Rectal smooth muscle tissue (tissue), 1 donor: ENCODE measurements at regions not wholly inside any gene's neighbourhood (a gene's known extent, or its start where the extent isn't known, plus 50 kb on each side); places are given as distances from the start of the nearest gene placed in this dataset.

ENCODE experiments used
- H3K27ac ChIP-seq: one replicate; pipeline ENCODE4 v1.7.0; 2013; ENCODE audit warnings: low read depth, low read length, inconsistent platforms
- H3K27me3 ChIP-seq: one replicate; pipeline ENCODE4 v1.7.0; 2013; ENCODE audit warnings: low read length; ENCODE audit not compliant: control insufficient read depth, insufficient read depth
- H3K36me3 ChIP-seq: one replicate; pipeline ENCODE4 v1.7.0; 2013; ENCODE audit warnings: low read length; ENCODE audit not compliant: control insufficient read depth, insufficient read depth
- H3K4me1 ChIP-seq: one replicate; pipeline ENCODE4 v1.7.0; 2013; ENCODE audit warnings: low read length; ENCODE audit not compliant: control insufficient read depth, insufficient read depth
- H3K4me3 ChIP-seq: one replicate; pipeline ENCODE4 v1.7.0; 2013; ENCODE audit warnings: low read length
- H3K9ac ChIP-seq: one replicate; pipeline ENCODE4 v1.7.0; 2013; ENCODE audit warnings: low read length

DNA sequence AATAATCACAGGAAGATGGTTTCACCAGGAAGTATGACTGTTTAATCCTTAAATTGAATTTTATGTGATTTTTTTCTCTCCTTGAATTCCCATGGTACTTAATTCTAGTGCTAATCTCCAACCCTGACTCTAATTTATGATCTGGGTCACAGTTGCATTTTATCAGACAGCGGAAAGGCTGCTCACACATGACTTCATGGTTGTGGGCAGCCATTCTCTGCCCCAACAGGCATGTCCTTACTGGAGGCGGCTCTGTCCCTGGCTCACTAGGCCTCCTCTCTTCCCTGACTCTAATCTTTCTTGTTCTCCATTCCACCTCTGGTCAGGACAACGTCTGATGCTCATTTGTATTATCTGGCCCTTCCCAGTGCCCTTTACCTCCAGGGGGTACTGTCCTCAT, 184.4 kb downstream of the CHST1 start:
- no peak overlapping the region for H3K9ac ChIP-seq
- H3K4me3 ChIP-seq, result no peak overlapping the region
- H3K27me3 ChIP-seq, result peaks cover 6% of the 10 kb centered on the region
- H3K27ac ChIP-seq, result no peak overlapping the region
- no peaks in the 10 kb centered on the region for H3K36me3 ChIP-seq
- H3K4me1 ChIP-seq, result no peaks in the 10 kb centered on the region

DNA sequence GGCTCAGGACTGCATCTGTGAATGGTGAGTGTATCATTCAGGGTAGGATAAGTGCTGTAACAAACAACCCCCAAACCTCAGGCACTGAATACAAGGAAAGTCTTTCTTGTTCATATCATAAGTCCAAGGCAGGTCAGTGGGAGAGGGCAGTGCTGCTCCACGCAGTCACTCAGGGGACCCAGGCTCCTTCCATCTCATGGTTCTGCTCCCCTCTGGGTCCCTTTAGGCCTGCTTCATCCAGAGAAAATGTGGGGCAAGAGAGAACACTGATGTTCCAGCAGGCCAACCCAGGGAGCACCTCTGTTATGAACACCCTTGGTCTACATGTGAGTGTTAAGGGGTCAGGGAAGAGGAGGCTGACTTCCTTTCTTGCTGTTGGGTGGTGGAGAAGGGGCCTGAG, 187.8 kb downstream of the CHST1 start:
- Histone ChIP-seq H3K27me3 (no peaks in the 10 kb centered on the region), H3K36me3 (no peaks in the 10 kb centered on the region), H3K4me1 (no peaks in the 10 kb centered on the region), H3K9ac (no peak overlapping the region), H3K27ac (no peak overlapping the region), H3K4me3 (no peak overlapping the region)

DNA sequence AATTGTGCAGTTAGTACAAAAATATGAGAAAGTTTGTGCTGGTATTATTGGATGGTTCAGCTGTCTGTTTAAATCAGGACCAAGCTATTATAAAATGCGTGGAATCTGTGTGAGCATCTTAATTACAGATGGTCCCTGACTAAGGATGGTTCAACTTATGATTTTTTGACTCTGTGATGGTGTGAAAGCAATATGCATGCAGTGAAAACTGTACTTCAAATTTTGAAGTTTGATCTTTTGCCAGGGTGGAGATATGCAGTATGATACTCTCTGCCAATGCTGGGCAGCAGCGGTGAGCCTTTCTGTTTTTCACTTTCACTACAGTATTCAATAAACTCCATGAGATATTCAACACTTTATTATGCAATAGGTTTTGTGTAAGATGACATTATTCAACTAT, 189.3 kb downstream of the CHST1 start:
- H3K4me1 ChIP-seq, result no peaks in the 10 kb centered on the region
- H3K36me3 ChIP-seq, result no peaks in the 10 kb centered on the region
- H3K9ac ChIP-seq, result no peak overlapping the region
- H3K4me3 ChIP-seq, result no peak overlapping the region
- H3K27me3 ChIP-seq, result no peaks in the 10 kb centered on the region
- H3K27ac ChIP-seq, result no peak overlapping the region

DNA sequence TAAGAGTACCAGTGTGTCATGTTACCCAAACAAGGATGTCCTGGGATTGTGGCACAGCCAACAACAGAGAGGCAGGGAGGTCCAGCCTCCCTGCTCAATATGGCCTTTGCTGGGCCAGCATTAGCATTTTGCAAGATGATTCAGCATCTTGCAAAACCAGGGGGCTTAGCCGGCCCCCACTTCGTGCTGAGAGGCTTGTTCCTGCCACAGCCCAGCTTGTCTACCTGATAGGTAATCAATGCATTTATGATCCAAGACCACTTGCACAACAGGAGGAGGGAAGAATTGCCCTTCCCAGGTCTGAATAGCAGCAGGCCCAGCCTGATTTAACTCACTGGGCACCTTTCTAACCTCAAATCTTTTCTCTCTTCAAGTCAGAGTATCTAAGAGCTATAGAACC, 189.0 kb upstream of the SYT13 start:
- Histone ChIP-seq H3K4me1 (no peaks in the 10 kb centered on the region), H3K27ac (no peak overlapping the region), H3K36me3 (no peaks in the 10 kb centered on the region), H3K27me3 (no peaks in the 10 kb centered on the region), H3K9ac (no peak overlapping the region), H3K4me3 (no peak overlapping the region)

DNA sequence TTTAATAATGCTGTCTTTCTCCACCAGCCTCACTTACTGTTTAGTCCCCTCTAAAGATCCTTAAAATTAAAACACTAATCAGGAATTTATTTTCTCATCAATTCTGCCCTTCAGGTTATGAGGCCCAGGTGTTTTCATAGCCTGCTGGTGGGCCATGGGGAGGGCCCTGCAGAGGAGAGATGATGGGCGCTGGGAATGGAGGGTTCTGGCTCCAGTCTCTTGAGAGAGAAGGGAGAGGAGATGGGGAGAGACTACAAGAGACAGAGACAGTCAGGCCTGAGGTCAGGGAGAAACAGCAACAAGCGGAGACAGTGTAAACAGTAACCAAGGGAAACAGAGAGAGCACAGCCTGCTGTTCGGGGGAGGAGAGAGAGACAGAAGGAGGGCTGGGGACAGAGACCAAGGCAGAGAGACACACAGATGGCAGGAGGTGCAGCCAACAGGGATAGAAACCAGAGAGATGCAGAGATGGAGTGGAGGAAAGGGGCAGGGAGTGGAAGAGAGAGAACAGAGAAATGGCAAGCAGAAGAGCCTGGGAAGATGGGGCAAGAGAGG, 187.3 kb upstream of the SYT13 start:
- Histone ChIP-seq H3K4me3 (no peak overlapping the region), H3K4me1 (no peaks in the 10 kb centered on the region), H3K27me3 (no peaks in the 10 kb centered on the region), H3K27ac (no peak overlapping the region), H3K36me3 (no peaks in the 10 kb centered on the region), H3K9ac (no peak overlapping the region)

DNA sequence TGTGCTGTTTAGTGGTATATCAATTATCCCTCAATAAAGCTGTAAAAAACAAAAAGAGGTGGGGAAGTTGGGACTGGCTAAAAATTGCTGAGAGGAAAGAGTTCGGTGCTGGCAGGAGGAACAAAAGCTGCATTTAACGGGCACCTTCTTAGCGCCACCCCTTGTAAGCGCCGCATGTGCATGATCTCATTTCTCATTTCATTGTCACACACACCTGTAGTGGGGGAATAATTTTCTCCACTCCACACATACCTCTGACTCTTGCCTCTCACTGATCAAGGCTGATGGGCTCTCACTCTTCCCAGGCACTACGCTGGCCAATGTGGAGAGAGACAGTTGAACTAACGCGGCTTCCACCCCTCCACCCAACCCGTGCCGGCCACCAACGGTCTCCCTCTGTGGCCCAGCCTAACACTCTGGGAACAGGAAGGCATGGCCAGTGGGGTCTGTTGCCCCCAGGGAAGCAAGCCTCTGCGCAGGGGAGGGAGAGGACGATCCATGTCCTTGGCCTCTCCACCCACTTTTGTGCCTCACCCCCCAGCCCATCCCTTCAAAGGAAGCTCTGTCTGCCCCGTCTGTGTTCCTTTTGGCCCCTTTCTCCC, 186.7 kb upstream of the SYT13 start:
- Histone ChIP-seq H3K27me3 (no peaks in the 10 kb centered on the region), H3K4me3 (no peak overlapping the region), H3K9ac (no peak overlapping the region), H3K36me3 (no peaks in the 10 kb centered on the region), H3K27ac (no peak overlapping the region), H3K4me1 (no peaks in the 10 kb centered on the region)

DNA sequence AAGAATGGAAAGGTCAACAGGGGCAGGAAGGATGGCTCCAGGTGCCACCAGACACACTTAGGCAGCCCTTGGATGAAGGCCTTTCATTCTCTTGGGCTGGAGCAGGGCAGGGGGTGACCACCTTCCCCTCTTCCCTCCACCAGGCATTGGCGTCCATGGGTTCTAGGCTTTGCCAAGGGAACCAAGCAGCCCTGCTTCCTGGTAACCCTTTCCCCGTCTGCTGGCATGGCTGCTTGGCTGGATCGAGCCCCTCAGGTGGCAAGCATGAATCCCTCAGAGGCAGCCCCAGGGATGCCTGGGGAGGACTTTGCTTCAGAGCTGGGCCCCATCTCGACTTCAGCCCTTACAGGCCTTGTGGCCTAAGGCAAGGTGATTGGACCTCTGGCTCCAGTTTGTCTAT, 185.1 kb upstream of the SYT13 start:
- H3K27ac ChIP-seq, result no peak overlapping the region
- H3K4me1 ChIP-seq, result no peaks in the 10 kb centered on the region
- no peaks in the 10 kb centered on the region for H3K27me3 ChIP-seq
- H3K4me3 ChIP-seq, result no peak overlapping the region
- no peaks in the 10 kb centered on the region for H3K36me3 ChIP-seq
- H3K9ac ChIP-seq, result no peak overlapping the region

DNA sequence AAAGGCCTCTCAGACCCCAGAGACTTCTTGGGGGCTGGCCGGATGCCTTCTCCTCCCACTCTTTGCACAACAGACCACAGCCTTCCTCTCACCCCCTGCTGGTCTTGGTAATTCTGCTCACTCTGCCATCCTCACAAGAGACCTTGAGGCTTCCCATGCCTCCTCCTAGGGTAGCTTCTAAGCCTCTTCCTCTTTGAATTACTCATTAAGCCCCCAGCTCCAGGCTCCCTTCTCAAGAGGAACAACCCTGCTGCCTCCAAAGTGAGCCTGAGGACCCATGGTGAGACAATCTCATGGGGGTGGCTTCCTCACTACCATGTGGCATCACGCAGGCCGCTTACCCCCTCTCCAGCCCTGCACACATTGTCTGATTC, 184.6 kb upstream of the SYT13 start:
- Histone ChIP-seq H3K4me3 (no peak overlapping the region), H3K9ac (no peak overlapping the region), H3K4me1 (no peaks in the 10 kb centered on the region), H3K27ac (no peak overlapping the region), H3K36me3 (no peaks in the 10 kb centered on the region), H3K27me3 (no peaks in the 10 kb centered on the region)

DNA sequence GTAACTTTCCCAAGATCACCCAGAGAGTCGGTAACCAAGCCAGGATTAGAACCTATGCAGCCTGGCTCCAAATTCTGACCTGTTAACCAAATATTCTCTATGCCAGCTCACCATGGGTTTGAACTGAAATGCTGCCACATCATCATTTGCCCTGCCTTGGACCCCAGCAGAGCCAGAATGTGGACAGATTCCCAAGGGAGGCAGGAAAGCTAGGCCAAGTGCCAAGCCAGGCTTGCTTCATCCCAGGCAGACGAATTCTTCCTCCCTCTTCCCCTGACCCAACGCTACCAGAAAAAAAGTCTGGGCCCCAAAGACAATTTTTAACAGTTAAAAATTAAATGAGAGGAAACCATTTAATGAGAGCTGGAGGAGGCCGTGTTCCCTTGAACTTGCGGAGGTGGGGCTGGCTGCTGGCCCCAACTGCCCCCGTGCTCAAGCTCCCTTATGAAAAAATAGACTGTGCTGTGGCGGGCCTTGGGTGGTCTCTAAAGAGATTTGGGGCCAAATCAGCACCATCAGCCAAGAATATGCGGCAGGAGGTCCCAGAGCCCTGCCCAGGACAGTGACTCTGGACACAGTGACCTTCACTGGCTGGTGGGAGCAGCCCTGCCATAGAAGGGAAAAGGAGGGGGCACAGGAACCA, 184.1 kb upstream of the SYT13 start:
- Histone ChIP-seq H3K27ac (no peak overlapping the region), H3K27me3 (no peaks in the 10 kb centered on the region), H3K4me1 (no peaks in the 10 kb centered on the region), H3K9ac (no peak overlapping the region), H3K36me3 (no peaks in the 10 kb centered on the region), H3K4me3 (no peak overlapping the region)

DNA sequence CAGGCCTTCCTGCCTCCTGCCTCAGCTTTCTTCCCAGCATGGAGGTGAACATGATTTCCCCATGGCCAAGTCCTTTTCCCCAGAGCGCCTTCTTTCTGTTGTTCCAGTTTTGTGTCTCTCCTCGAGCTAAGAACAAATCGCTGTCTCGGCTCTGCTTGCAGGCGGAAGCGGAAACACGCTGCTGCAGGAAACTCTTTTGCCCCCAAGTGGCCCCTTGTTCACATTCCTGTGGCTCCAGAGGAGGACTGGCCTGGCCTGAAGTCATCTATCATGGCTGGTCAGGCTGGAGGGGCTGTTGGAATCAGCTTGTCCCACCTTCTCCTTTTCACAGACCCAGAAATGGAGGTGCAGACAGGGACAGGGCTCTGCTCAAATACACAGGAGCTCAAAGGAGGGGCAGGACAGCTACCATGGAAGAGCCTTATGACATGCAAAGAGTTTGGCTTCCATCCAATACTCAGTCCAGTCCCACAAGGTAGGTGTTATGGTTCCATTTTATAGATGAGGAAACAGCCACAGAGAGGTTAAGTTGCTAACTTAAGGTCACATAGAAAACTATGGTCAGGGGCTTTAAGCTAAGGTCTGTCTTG, 182.2 kb upstream of the SYT13 start:
- Histone ChIP-seq H3K9ac (no peak overlapping the region), H3K27ac (no peak overlapping the region), H3K4me1 (no peaks in the 10 kb centered on the region), H3K4me3 (no peak overlapping the region), H3K36me3 (no peaks in the 10 kb centered on the region), H3K27me3 (no peaks in the 10 kb centered on the region)

DNA sequence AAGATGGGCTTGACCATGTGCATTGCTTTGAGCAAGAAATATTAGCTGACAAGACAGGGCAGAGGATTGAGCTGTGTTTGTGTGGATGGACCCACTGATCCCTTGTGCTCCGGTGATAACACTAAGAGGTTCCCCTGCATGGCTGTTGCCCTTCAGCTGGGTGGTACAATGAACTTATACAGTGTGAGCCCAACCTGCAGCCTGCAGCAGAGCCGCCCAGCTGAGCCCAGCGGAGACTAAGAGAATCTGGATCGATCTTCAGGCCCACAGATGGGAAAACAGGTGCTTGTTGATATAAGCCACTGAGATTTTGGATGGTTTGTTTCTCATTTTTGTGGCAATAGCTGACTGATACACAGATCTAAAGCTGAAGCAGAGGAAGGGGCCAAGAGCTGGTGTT, 177.4 kb upstream of the SYT13 start:
- Histone ChIP-seq H3K4me3 (no peak overlapping the region), H3K27me3 (no peaks in the 10 kb centered on the region), H3K36me3 (no peaks in the 10 kb centered on the region), H3K4me1 (no peaks in the 10 kb centered on the region), H3K27ac (no peak overlapping the region), H3K9ac (no peak overlapping the region)

DNA sequence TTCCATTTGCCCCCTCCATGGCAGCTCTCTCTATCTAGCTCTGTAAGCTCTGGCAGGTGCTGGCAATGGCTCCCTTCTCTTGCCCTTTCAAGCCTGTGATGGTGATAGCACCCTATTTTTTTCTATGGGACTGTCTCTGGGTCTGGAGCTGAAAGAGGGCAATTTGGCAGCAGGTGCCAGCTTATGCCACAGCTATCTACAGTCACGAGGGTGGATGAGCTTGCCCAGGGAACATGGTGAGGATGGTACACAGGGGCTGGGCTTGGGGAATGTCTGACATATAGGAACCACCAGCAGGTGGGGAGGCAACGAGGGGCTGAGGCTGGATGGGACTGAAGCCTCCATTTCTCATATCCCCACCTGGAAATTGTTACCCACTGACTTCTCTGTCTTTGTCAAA, 175.4 kb upstream of the SYT13 start:
- H3K4me1 ChIP-seq, result no peaks in the 10 kb centered on the region
- H3K27ac ChIP-seq, result no peak overlapping the region
- no peak overlapping the region for H3K4me3 ChIP-seq
- no peaks in the 10 kb centered on the region for H3K36me3 ChIP-seq
- H3K27me3 ChIP-seq, result no peaks in the 10 kb centered on the region
- H3K9ac ChIP-seq, result no peak overlapping the region

DNA sequence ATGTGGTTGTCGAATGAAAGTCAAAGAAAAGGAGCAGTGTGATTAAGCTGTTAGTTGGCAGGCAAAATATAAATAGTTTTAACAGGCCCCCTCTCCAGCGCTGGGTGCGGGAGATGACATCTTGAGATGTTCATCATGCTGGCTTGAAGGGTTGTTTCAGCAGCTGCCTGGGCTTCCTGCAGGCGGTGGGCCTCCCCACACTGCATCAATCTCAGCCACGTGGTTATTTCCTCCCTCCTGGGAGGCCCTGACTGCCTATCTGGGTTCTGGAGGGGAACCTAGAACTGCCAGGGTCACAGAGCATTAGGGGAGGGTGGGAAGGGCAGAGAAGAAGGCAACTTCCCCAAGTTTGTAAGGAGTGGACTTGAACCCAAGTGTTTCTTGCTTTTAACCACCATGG, 173.3 kb upstream of the SYT13 start:
- H3K4me1 ChIP-seq, result no peaks in the 10 kb centered on the region
- no peak overlapping the region for H3K4me3 ChIP-seq
- H3K27me3 ChIP-seq, result no peaks in the 10 kb centered on the region
- H3K36me3 ChIP-seq, result no peaks in the 10 kb centered on the region
- no peak overlapping the region for H3K27ac ChIP-seq
- H3K9ac ChIP-seq, result no peak overlapping the region
